ENCODE measurements at regions not wholly inside any gene's neighbourhood (a gene's known extent, or its start where the extent isn't known, plus 50 kb on each side); places are given as distances from the start of the nearest gene placed in this dataset.

- TF ChIP-seq CTCF (IDR thresholded peaks at IDR 0.05; ENCODE audit: poor library complexity, severe bottlenecking): no peak
- no peak for TF ChIP-seq EP300 (conservative IDR thresholded peaks at IDR 0.05; ENCODE audit: poor library complexity, severe bottlenecking)
- no peak for TF ChIP-seq POLR2AphosphoS5 (IDR thresholded peaks at IDR 0.05)
- TF ChIP-seq EZH2 (IDR thresholded peaks at IDR 0.05; ENCODE audit: borderline replicate concordance, insufficient read depth, low read length, poor library complexity, severe bottlenecking): no peak
- TF ChIP-seq REST (IDR thresholded peaks at IDR 0.05; ENCODE audit: borderline replicate concordance): no peak
- TF ChIP-seq TAF1 (IDR thresholded peaks at IDR 0.05; ENCODE audit: low read depth): no peak
- no peak for TF ChIP-seq MXI1 (conservative IDR thresholded peaks at IDR 0.05; ENCODE audit: poor library complexity, severe bottlenecking)
These were observed 123.8 kb upstream of the VKORC1L1 start for GRCh38 chr7:65749039-65749438.

All from neural cell (in vitro differentiated cells).